CD1c-positive myeloid dendritic cell (primary cell): ENCODE measurements at regions not wholly inside any gene's neighbourhood (a gene's known extent, or its start where the extent isn't known, plus 50 kb on each side); places are given as distances from the start of the nearest gene placed in this dataset.

Experiments used
- DNase-seq: peaks from one replicate; pipeline ENCODE4 v3.0.0-alpha.2; 2016; ENCODE audit errors: extremely low spot score

- no peak for DNase-seq
Measured at GRCh38 chr6:67666177-67666964, 968.7 kb upstream of the ADGRB3 start.

DNA sequence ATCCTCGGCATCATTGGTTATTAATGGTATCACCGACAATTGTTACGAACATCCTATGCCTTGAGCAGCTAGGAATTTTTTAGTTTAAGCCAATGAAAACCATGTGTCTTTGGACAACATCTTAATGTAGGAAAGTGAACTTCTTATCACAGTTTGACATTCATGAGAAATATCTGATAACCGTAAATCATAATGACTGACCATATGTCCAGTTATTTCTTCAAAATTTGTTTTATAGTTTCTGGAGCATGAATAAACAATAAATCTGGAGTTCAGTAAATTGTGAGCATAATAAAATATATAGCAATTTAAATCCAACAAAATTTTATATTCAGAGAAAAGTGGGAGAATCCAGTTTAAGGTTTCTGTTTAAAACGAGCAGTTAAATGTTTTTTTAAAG lies 970.1 kb upstream of the ADGRB3 start:
- no peak for DNase-seq

GRCh38 chr6:67663105-67663895 lies 971.8 kb upstream of the ADGRB3 start:
- DNase-seq: no peak

GRCh38 chr6:67653561-67653960 lies 981.5 kb upstream of the ADGRB3 start:
- no peak for DNase-seq

DNA sequence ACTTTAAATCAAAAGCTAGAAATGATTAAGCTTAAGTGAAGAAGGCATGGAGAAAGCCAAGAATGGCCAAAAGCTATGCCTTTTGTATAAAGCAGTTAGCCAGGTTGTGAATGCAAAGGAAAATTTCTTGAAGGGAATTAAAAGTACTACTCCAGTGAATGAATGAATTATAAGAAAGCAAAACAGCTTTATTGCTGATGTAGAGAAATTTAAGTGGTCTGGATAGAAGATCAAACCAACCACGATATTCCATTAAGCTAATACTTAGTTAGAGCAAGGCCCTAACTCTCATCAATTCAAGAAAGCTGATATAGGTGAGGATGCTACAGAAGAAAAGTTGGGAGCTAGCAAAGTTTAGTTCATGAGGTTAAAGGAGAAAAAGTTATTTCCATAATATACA lies 988.5 kb upstream of the ADGRB3 start:
- DNase-seq: no peak

- DNase-seq: no peak
Measured at GRCh38 chr6:67643281-67643680, 991.8 kb upstream of the ADGRB3 start.

DNA sequence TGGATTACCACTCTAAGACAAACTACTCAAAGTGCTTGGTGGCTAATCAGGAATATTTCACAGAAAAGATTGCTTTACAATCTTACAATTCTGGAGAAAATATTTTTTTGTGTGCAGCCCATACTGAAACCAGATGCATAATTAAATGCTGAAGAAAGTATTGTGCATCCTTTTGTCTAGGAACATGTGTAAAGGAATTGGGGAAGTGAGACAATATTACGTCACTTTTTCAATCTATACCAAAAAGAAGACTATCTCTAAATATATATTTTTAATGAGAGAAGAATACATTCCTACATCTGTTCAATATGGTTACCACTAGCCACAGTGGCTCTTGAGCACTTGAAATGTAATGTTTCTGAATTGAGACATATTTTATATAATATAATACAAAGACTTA lies 992.5 kb upstream of the ADGRB3 start:
- DNase-seq: no peak

DNA sequence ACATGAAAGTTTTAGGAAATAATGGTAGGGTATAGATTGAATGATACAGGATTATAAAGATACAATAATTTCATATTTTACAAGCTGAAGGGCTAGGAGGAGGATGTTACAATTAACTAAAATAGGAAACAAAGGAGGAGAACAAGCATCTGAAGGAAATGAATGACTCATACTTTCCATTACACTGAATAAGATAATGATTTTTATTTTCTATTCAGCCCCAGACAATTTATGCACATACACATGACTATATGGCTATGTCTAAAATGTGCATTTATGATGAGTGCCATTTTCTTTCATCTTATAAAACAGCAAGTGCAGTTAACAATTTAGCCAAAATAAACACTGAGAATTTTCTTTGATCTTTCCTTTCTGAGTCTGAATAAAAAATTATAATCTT lies 994.6 kb upstream of the ADGRB3 start:
- no peak for DNase-seq

- no peak for DNase-seq
Measured at GRCh38 chr6:67639161-67639560, 995.9 kb upstream of the ADGRB3 start.

GRCh38 chr6:67634199-67634598 lies 1000.9 kb upstream of the ADGRB3 start:
- no peak for DNase-seq

DNA sequence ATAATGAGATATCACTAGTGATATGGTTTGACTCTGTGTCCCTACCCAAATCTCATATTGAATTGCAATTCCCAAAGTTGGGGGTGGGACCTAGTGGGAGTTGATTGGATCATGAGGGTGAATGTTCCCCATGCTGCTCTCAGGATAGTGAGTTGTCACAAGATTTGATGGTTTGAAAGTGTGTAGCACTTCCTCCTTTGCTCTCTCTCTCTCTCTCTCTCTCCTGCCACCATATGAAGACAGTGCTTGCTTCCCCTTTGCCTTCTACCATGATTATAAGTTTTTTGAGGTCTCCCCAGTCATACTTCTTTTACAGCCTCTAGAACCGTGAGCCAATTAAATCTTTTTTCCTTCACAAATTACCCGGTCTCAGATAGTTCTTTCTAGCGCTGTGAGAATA lies 1002.0 kb upstream of the ADGRB3 start:
- no peak for DNase-seq

DNA sequence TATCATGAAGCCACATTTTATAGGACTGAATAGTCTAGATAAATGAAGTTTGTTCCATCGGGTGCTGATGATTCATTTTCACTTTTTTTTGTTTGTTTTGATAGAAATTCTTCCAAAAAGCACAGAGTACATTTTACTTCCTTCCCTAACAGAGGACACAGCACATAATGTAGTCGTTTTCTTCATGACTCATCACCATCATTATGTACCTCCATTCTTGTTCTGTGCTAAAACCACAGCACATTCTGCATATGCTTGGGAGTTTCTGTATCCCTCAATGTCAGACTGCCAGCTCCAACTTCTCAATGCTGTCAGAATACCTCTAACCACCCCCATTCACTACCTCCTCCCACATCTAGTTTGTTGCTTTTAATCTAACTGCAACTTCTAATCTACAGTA lies 1004.9 kb upstream of the ADGRB3 start:
- no peak for DNase-seq

DNA sequence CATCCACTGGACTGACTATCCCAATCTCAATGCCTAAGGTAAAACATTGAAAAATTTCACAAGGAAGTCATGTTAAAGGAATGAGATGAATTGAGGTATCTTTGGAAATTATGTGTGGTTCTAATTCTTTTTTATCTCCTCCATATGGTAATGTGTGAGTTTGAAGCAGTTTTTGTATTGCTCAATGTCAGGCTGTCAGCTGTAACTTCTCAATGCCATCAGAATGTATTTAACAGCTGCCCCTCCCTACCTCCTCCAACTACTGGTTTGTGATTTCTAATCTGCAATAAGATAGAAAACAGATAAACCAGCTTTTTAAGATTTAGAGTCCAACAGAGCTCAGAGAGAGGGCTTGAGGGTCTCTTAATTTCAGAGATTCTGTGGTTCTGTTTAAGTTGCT lies 1005.8 kb upstream of the ADGRB3 start:
- DNase-seq: no peak

- no peak for DNase-seq
Measured at GRCh38 chr6:67615796-67616195, 1019.3 kb upstream of the ADGRB3 start.

GRCh38 chr6:67608099-67608749 lies 1026.9 kb upstream of the ADGRB3 start:
- no peak for DNase-seq

- no peak for DNase-seq
Measured at GRCh38 chr6:67606906-67607828, 1027.9 kb upstream of the ADGRB3 start.

- DNase-seq: no peak
Measured at GRCh38 chr6:67594366-67594765, 1040.7 kb upstream of the ADGRB3 start.

DNA sequence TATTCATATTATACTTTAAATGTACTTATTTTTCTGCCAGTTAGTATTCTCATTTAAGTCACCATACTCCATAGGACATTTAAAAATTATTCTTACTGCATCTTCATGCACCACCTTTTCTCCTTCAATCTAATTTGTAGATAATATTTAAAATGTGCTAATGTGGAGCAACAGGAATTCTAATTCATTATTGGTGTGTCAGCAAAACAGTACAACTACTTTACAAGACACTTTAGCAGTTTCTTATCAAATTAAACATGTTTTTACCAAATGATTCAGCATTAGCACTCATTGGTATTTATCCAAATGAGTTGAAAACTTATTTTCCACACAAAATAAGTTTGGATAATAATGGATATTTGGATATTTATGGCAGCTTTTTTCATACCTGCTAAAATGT lies 1041.8 kb upstream of the ADGRB3 start:
- no peak for DNase-seq

DNA sequence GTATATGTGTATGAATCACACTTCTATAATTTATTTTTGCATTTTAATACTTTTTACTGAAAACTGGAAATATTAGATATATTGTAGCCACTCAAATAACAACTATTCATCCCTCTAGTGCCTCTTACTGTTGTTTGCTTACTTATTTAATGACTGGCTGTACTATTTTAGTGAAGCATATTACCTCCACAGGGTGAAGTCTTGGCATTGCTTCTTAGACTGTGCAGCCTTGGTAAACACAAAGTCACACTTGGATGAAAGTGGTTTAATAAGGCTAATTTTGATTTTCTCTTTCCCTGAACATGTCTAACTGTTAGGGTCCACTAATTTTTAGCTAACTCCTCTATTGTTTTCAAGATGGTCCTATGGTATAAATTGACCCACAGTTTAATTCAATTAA lies 1043.2 kb upstream of the ADGRB3 start:
- DNase-seq: no peak

GRCh38 chr6:67567842-67568241 lies 1067.2 kb upstream of the ADGRB3 start:
- DNase-seq: no peak

DNA sequence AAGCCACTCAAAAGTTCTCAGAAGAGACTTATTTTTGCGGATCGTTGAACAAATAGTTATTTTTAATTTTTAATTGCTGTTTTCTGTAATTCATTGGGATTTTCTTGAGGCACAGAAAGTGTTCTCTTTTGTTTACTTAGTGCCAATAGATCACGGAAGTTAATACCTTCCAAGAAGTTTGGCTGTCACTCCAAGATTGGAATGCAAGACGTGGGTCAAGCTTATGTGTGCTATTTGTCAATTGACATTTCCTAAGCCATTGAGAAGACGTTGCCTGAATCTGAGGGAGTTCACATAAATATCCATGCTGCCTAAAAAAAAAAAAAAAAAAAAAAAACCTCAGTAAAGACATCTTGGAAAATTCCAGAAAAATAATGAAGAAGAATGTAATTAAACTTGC lies 1071.4 kb upstream of the ADGRB3 start:
- no peak for DNase-seq

DNA sequence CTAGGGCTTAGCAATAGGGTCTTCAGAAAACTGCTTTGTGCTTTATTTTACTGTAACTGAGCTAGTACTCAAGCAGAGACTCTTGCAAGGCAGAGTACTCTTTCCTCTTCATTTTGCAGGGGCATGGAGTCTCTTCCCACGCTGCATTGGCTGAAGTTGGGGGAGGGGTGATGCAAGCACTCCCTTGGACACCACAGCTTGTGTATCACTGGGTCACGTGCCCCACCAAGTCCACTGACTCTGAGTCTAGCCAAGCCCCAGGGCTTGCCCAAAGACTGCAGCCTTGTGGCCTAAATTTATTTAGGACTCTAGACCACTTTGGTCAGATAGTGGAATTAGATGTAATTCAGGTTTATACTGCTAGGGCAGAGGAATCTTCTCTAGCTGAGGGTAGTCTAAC lies 1075.0 kb upstream of the ADGRB3 start:
- DNase-seq: no peak
